Osteoblast (primary cell): ENCODE measurements at regions not wholly inside any gene's neighbourhood (a gene's known extent, or its start where the extent isn't known, plus 50 kb on each side); places are given as distances from the start of the nearest gene placed in this dataset.

Source experiments
- DNase-seq: peaks from one replicate; pipeline ENCODE4 v3.0.0; 2011; ENCODE audit warnings: low spot score, mixed read lengths; ENCODE audit not compliant: insufficient read length; ENCODE audit errors: missing footprints
- H2AFZ ChIP-seq: 2 replicates; pipeline ENCODE4 v1.6.0; 2011; ENCODE audit warnings: mild to moderate bottlenecking, low read length
- H3K27ac ChIP-seq: 2 replicates; pipeline ENCODE4 v1.5.1; 2011; ENCODE audit warnings: mild to moderate bottlenecking, low read depth, low read length, moderate library complexity
- H3K27me3 ChIP-seq: 2 replicates; pipeline ENCODE4 v1.6.0; 2012; ENCODE audit warnings: mild to moderate bottlenecking, control low read depth, inconsistent platforms, low read length, moderate library complexity; ENCODE audit not compliant: insufficient read depth
- H3K36me3 ChIP-seq: 2 replicates; pipeline ENCODE4 v1.5.1; 2011; ENCODE audit warnings: mild to moderate bottlenecking, low read length, control low read depth, moderate library complexity; ENCODE audit not compliant: insufficient read depth
- H3K4me1 ChIP-seq: 2 replicates; pipeline ENCODE4 v1.5.1; 2011; ENCODE audit warnings: mild to moderate bottlenecking, low read length, control low read depth, moderate library complexity; ENCODE audit not compliant: insufficient read depth
- H3K4me2 ChIP-seq: 2 replicates; pipeline ENCODE4 v1.6.0; 2011; ENCODE audit warnings: mild to moderate bottlenecking, low read length; ENCODE audit not compliant: insufficient read depth
- H3K4me3 ChIP-seq: fragments of 200-600 bp; sonication (generic); 3 replicates; pipeline ENCODE4 v1.5.1; 2012; ENCODE audit warnings: mild to moderate bottlenecking, low read length, inconsistent platforms; ENCODE audit not compliant: insufficient read depth
- H3K79me2 ChIP-seq: 2 replicates; pipeline ENCODE4 v1.6.0; 2012; ENCODE audit warnings: mild to moderate bottlenecking, low read length, control low read depth, inconsistent platforms; ENCODE audit not compliant: insufficient read depth
- H3K9me3 ChIP-seq: 2 replicates; pipeline ENCODE4 v1.5.1; 2011; ENCODE audit warnings: low read depth, low read length, control low read depth
- H4K20me1 ChIP-seq: 2 replicates; pipeline ENCODE4 v1.6.0; 2012; ENCODE audit warnings: mild to moderate bottlenecking, low read length, control low read depth; ENCODE audit not compliant: insufficient read depth
- CTCF ChIP-seq: IDR thresholded peaks from 2 replicates; pipeline ENCODE4 v1.5.1; 2011; ENCODE audit warnings: mild to moderate bottlenecking, low read depth, low read length, moderate library complexity; ENCODE audit errors: extremely low read depth

- Histone ChIP-seq H2AFZ (no peak overlapping the region), H4K20me1 (no peaks in the 10 kb centered on the region), H3K4me3 (no peak overlapping the region), H3K79me2 (no peaks in the 10 kb centered on the region), H3K27me3 (no peaks in the 10 kb centered on the region), H3K27ac (no peak overlapping the region), H3K36me3 (no peaks in the 10 kb centered on the region), H3K4me1 (no peaks in the 10 kb centered on the region), H3K9me3 (no peaks in the 10 kb centered on the region), H3K4me2 (no peak overlapping the region)
- no peak for TF ChIP-seq CTCF
- DNase-seq, result no peak
Measured at GRCh38 chr21:32167513-32167912, 111.3 kb downstream of the MIS18A start.

- no peak for DNase-seq
- Histone ChIP-seq H3K27me3 (no peaks in the 10 kb centered on the region), H3K27ac (no peak overlapping the region), H3K4me3 (no peak overlapping the region), H2AFZ (no peak overlapping the region), H3K36me3 (no peaks in the 10 kb centered on the region), H3K4me2 (no peak overlapping the region), H3K4me1 (no peaks in the 10 kb centered on the region), H3K9me3 (no peaks in the 10 kb centered on the region), H3K79me2 (no peaks in the 10 kb centered on the region), H4K20me1 (no peaks in the 10 kb centered on the region)
- no peak for TF ChIP-seq CTCF
Measured at GRCh38 chr21:32163386-32163785, 115.5 kb downstream of the MIS18A start.

GRCh38 chr21:32162727-32163320, 116.0 kb downstream of the MIS18A start:
- no peak for DNase-seq
- no peaks in the 10 kb centered on the region for H4K20me1 ChIP-seq
- H3K4me2 ChIP-seq, result no peak overlapping the region
- no peak overlapping the region for H3K27ac ChIP-seq
- no peak overlapping the region for H3K4me3 ChIP-seq
- H2AFZ ChIP-seq, result no peak overlapping the region
- no peaks in the 10 kb centered on the region for H3K36me3 ChIP-seq
- H3K4me1 ChIP-seq, result no peaks in the 10 kb centered on the region
- no peak for TF ChIP-seq CTCF
- no peaks in the 10 kb centered on the region for H3K27me3 ChIP-seq
- no peaks in the 10 kb centered on the region for H3K9me3 ChIP-seq
- no peaks in the 10 kb centered on the region for H3K79me2 ChIP-seq

- Histone ChIP-seq H3K9me3 (no peaks in the 10 kb centered on the region), H3K4me1 (no peaks in the 10 kb centered on the region), H3K27me3 (no peaks in the 10 kb centered on the region), H2AFZ (no peak overlapping the region), H4K20me1 (no peaks in the 10 kb centered on the region), H3K79me2 (no peaks in the 10 kb centered on the region), H3K27ac (no peak overlapping the region), H3K36me3 (no peaks in the 10 kb centered on the region), H3K4me3 (no peak overlapping the region), H3K4me2 (no peak overlapping the region)
- no peak for DNase-seq
- no peak for TF ChIP-seq CTCF
Measured at GRCh38 chr21:32155226-32155625, 123.6 kb downstream of the MIS18A start.
